ENCODE measurements at regions not wholly inside any gene's neighbourhood (a gene's known extent, or its start where the extent isn't known, plus 50 kb on each side); places are given as distances from the start of the nearest gene placed in this dataset.
"Not testable (repeated sequence)": the region's sequence is repeated elsewhere in the genome, so short reads cannot be mapped to it uniquely, and the experiment has no call there.

- no peak for DNase-seq
Observed at GRCh38 chr13:43946281-43946680, 66.6 kb downstream of the LACC1 start.

GRCh38 chr13:43947897-43948458 is 68.3 kb downstream of the LACC1 start:
- DNase-seq = no peak

- no peak for DNase-seq
Observed at GRCh38 chr13:43953370-43953769, 73.7 kb downstream of the LACC1 start.

GRCh38 chr13:43956975-43957374 is 77.3 kb downstream of the LACC1 start:
- not testable (repeated sequence) for DNase-seq

GRCh38 chr13:43959291-43959690 is 79.6 kb downstream of the LACC1 start:
- DNase-seq = no peak

- no peak for DNase-seq
Observed at GRCh38 chr13:43961909-43962308, 82.2 kb downstream of the LACC1 start.

GRCh38 chr13:43963726-43964125 is 84.0 kb downstream of the LACC1 start:
- no peak for DNase-seq

- no peak for DNase-seq
Observed at GRCh38 chr13:43964698-43965458, 85.2 kb downstream of the LACC1 start.

- DNase-seq = no peak
Observed at GRCh38 chr13:43965459-43965845, 85.7 kb downstream of the LACC1 start.

GRCh38 chr13:43968251-43968942 is 88.7 kb downstream of the LACC1 start:
- DNase-seq = not testable (repeated sequence)

GRCh38 chr13:43968943-43969690 is 89.4 kb downstream of the LACC1 start:
- not testable (repeated sequence) for DNase-seq

GRCh38 chr13:43969919-43970318 is 90.2 kb downstream of the LACC1 start:
- DNase-seq = not testable (repeated sequence)

GRCh38 chr13:43970520-43971242 is 91.0 kb downstream of the LACC1 start:
- not testable (repeated sequence) for DNase-seq

- not testable (repeated sequence) for DNase-seq
Observed at GRCh38 chr13:43971324-43971723, 91.6 kb downstream of the LACC1 start.

- no peak for DNase-seq
Observed at GRCh38 chr13:43977911-43978310, 98.2 kb downstream of the LACC1 start.

- DNase-seq = no peak
Observed at GRCh38 chr13:43978688-43979087, 99.0 kb downstream of the LACC1 start.

- DNase-seq = no peak
Observed at GRCh38 chr13:43979492-43979891, 99.8 kb downstream of the LACC1 start.

GRCh38 chr13:43980587-43980986 is 100.9 kb downstream of the LACC1 start:
- no peak for DNase-seq

GRCh38 chr13:43981091-43981490 is 101.4 kb downstream of the LACC1 start:
- no peak for DNase-seq

- no peak for DNase-seq
Observed at GRCh38 chr13:43981512-43982301, 102.0 kb downstream of the LACC1 start.

GRCh38 chr13:43983373-43983772 is 103.7 kb downstream of the LACC1 start:
- DNase-seq = no peak

GRCh38 chr13:43984292-43984691 is 104.6 kb downstream of the LACC1 start:
- DNase-seq = no peak
